Thoracic aorta (tissue), 2 donors: ENCODE measurements at regions not wholly inside any gene's neighbourhood (a gene's known extent, or its start where the extent isn't known, plus 50 kb on each side); places are given as distances from the start of the nearest gene placed in this dataset.
A peak's percentile ranks its signal among the peaks of the same experiment; 100 is the strongest.

ENCODE experiments used
- ATAC-seq: fragments of 150-250 bp; one replicate; pipeline ENCODE4 v1.8.0; 2017; ENCODE audit warnings: low read depth; ENCODE audit not compliant: insufficient number of reproducible peaks, low FRiP score
- DNase-seq: peaks from one replicate; pipeline ENCODE4 v3.0.0-alpha.2; 2020; ENCODE audit warnings: low spot score
- H3K27ac ChIP-seq, 2 donors: fragments of 200-600 bp; sonication (generic); 1 replicate in 1 of 2; 2 replicates in 1 of 2; pipeline ENCODE4 v1.5.1; 2016; ENCODE audit warnings: mild to moderate bottlenecking in 2 of 2, moderate library complexity in 2 of 2
- H3K27me3 ChIP-seq: fragments of 200-600 bp; sonication (generic); replicated peaks from 2 replicates; pipeline ENCODE4 v1.6.0; 2016; ENCODE audit warnings: mild to moderate bottlenecking; ENCODE audit not compliant: insufficient read depth
- H3K36me3 ChIP-seq: fragments of 200-600 bp; sonication (generic); one replicate; pipeline ENCODE4 v1.5.1; 2016
- H3K4me1 ChIP-seq, 2 donors: fragments of 200-600 bp; sonication (generic); 1 replicate in 1 of 2; 2 replicates in 1 of 2; pipeline versions ENCODE4 v1.5.1 to v1.6.0; 2016; ENCODE audit warnings: low read depth in 2 of 2, mild to moderate bottlenecking in 1 of 2; ENCODE audit not compliant: control insufficient read depth in 1 of 2
- H3K4me3 ChIP-seq: fragments of 200-600 bp; sonication (generic); 2 replicates; pipeline ENCODE4 v1.5.1; 2016; ENCODE audit warnings: mild to moderate bottlenecking
- H3K9me3 ChIP-seq: fragments of 200-600 bp; sonication (generic); 2 replicates; pipeline ENCODE4 v1.5.1; 2016
- CTCF ChIP-seq: fragments of 200-600 bp; sonication (generic); IDR thresholded peaks from one replicate; pipeline ENCODE4 v1.5.1; 2019; ENCODE audit warnings: antibody characterized with exemption

- no peak for ATAC-seq
- no peaks in the 10 kb centered on the region for H3K9me3 ChIP-seq
- no peak for TF ChIP-seq CTCF
These were observed 86.4 kb upstream of the F3 start for GRCh38 chr1:94627771-94628498.

GRCh38 chr1:94624203-94624602 lies 82.6 kb upstream of the F3 start:
- Histone ChIP-seq H3K4me3 (no peak overlapping the region), H3K9me3 (no peaks in the 10 kb centered on the region), H3K27me3 (no peaks in the 10 kb centered on the region), H3K27ac (peak overlapping the region in 1 of 2 donors; percentile 20), H3K36me3 (no peaks in the 10 kb centered on the region), H3K4me1 (peaks cover 3 to 31% of the 10 kb centered on the region in 2 donors)
- DNase-seq (no peak), ATAC-seq (no peak)
- no peak for TF ChIP-seq CTCF

More at GRCh38 chr1:94627771-94628498, 86.4 kb upstream of the F3 start:
- Histone ChIP-seq H3K27ac (no peak overlapping the region), H3K27me3 (no peaks in the 10 kb centered on the region), H3K36me3 (no peaks in the 10 kb centered on the region), H3K4me3 (no peak overlapping the region), H3K4me1 (peaks cover 0 to 16% of the 10 kb centered on the region in 2 donors)
- no peak for DNase-seq

GRCh38 chr1:94623560-94624148 lies 82.1 kb upstream of the F3 start:
- no peak for DNase-seq
- H3K4me3 ChIP-seq: no peak overlapping the region
- H3K9me3 ChIP-seq: no peaks in the 10 kb centered on the region
- no peaks in the 10 kb centered on the region for H3K36me3 ChIP-seq
- H3K4me1 ChIP-seq: peaks cover 3 to 31% of the 10 kb centered on the region in 2 donors
- TF ChIP-seq CTCF: no peak
- no peaks in the 10 kb centered on the region for H3K27me3 ChIP-seq
- ATAC-seq: no peak
- H3K27ac ChIP-seq: peak overlapping the region in 1 of 2 donors; percentile 20

- TF ChIP-seq CTCF: no peak
- peak overlapping the region in 1 of 2 donors; percentile 20 for H3K27ac ChIP-seq
- no peak for DNase-seq
- no peaks in the 10 kb centered on the region for H3K36me3 ChIP-seq
- no peak for ATAC-seq
- peaks cover 3 to 31% of the 10 kb centered on the region in 2 donors for H3K4me1 ChIP-seq
- no peaks in the 10 kb centered on the region for H3K9me3 ChIP-seq
- H3K4me3 ChIP-seq: no peak overlapping the region
- no peaks in the 10 kb centered on the region for H3K27me3 ChIP-seq
These were observed 81.2 kb upstream of the F3 start for GRCh38 chr1:94622757-94623156.

GRCh38 chr1:94621802-94622201 lies 80.2 kb upstream of the F3 start:
- no peak for TF ChIP-seq CTCF
- DNase-seq (no peak), ATAC-seq (no peak)
- H3K4me3 ChIP-seq: no peak overlapping the region
- no peaks in the 10 kb centered on the region for H3K36me3 ChIP-seq
- H3K27ac ChIP-seq: peak overlapping the region in 1 of 2 donors; percentile 20
- no peaks in the 10 kb centered on the region for H3K9me3 ChIP-seq
- peaks cover 3 to 31% of the 10 kb centered on the region in 2 donors for H3K4me1 ChIP-seq
- H3K27me3 ChIP-seq: no peaks in the 10 kb centered on the region
